Smooth muscle cell (in vitro differentiated cells): ENCODE measurements at regions not wholly inside any gene's neighbourhood (a gene's known extent, or its start where the extent isn't known, plus 50 kb on each side); places are given as distances from the start of the nearest gene placed in this dataset.

Source experiments
- DNase-seq: peaks from one replicate; lab custom pipeline; 2025; ENCODE audit not compliant: unreplicated experiment; lab: John Stamatoyannopoulos, UW
- H2AFZ ChIP-seq: fragments of 200-600 bp; sonication (generic); 2 replicates; pipeline ENCODE4 v1.6.0; 2016; ENCODE audit warnings: antibody characterized with exemption, low read depth, mild to moderate bottlenecking
- H3F3A ChIP-seq: fragments of 200-600 bp; sonication (generic); 2 replicates; pipeline ENCODE4 v1.6.0; 2017; ENCODE audit warnings: antibody characterized with exemption, low read depth
- H3K27ac ChIP-seq: fragments of 200-600 bp; sonication (generic); 2 replicates; pipeline ENCODE4 v1.5.1; 2016; ENCODE audit warnings: low read depth, mild to moderate bottlenecking
- H3K27me3 ChIP-seq: fragments of 200-600 bp; sonication (generic); 2 replicates; pipeline ENCODE4 v1.6.1; 2016; ENCODE audit warnings: low read depth, mild to moderate bottlenecking
- H3K36me3 ChIP-seq: fragments of 200-600 bp; sonication (generic); 2 replicates; pipeline ENCODE4 v1.5.1; 2016; ENCODE audit warnings: low read depth
- H3K4me1 ChIP-seq: fragments of 200-600 bp; sonication (generic); 2 replicates; pipeline ENCODE4 v1.5.1; 2016; ENCODE audit warnings: low read depth
- H3K4me2 ChIP-seq: fragments of 200-600 bp; sonication (generic); 2 replicates; pipeline ENCODE4 v1.6.0; 2016; ENCODE audit warnings: mild to moderate bottlenecking
- H3K4me3 ChIP-seq: fragments of 200-600 bp; sonication (generic); 2 replicates; pipeline ENCODE4 v1.5.1; 2016; ENCODE audit warnings: mild to moderate bottlenecking
- H3K79me2 ChIP-seq: fragments of 200-600 bp; sonication (generic); 2 replicates; pipeline ENCODE4 v1.6.0; 2016; ENCODE audit warnings: low read depth, mild to moderate bottlenecking
- H3K9ac ChIP-seq: fragments of 200-600 bp; sonication (generic); 2 replicates; pipeline ENCODE4 v1.6.0; 2016; ENCODE audit warnings: low read depth
- H3K9me3 ChIP-seq: fragments of 200-600 bp; sonication (generic); replicated peaks from 2 replicates; pipeline ENCODE4 v1.5.1; 2016; ENCODE audit warnings: low read depth
- H4K20me1 ChIP-seq: fragments of 200-600 bp; sonication (generic); 2 replicates; pipeline ENCODE4 v1.6.0; 2016; ENCODE audit warnings: low read depth
- WGBS: methylation state at CpG from one replicate; pipeline ENCODE4 v1.1.7; 2016; ENCODE audit warnings: low lambda C conversion rate; 5-methylcytosine and 5-hydroxymethylcytosine counted together
- TF ChIP-seq, protein P1 (sequence below): fragments of 200-600 bp; sonication (generic); IDR thresholded peaks from 2 replicates; pipeline ENCODE4 v1.5.1; 2017; ENCODE audit warnings: borderline replicate concordance, mild to moderate bottlenecking, antibody characterized with exemption; ENCODE audit not compliant: insufficient read depth, poor library complexity, severe bottlenecking

DNA sequence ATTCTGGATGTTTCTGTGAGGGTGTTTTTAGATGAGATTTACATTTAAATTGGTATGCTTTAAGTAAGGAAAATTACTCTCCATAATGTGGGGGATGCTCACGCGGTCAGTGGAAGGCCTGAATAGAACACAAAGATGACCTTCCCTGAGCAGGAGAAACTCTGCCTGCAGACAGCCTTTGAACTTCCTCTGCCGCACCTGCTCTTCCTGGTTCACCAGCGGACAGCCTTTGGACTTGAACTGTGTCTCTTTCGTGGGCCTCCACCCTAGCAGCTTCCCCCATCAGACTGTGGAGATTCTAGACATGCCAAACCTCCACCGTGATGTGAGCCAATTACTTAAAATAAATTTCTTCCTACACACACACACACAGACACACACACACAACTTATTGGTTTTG lies 210.7 kb downstream of the EFCAB11 start:
- Histone ChIP-seq H4K20me1 (no peaks in the 10 kb centered on the region), H3F3A (no peaks in the 10 kb centered on the region), H3K9ac (no peak overlapping the region), H3K4me2 (no peak overlapping the region), H2AFZ (no peak overlapping the region), H3K27me3 (no peaks in the 10 kb centered on the region), H3K4me1 (no peaks in the 10 kb centered on the region), H3K4me3 (no peak overlapping the region), H3K79me2 (no peaks in the 10 kb centered on the region), H3K9me3 (no peaks in the 10 kb centered on the region), H3K27ac (no peak overlapping the region), H3K36me3 (no peaks in the 10 kb centered on the region)
- WGBS: 94% methylated on average over 6 of the region's 6 CpGs
- TF ChIP-seq, protein P1, sequence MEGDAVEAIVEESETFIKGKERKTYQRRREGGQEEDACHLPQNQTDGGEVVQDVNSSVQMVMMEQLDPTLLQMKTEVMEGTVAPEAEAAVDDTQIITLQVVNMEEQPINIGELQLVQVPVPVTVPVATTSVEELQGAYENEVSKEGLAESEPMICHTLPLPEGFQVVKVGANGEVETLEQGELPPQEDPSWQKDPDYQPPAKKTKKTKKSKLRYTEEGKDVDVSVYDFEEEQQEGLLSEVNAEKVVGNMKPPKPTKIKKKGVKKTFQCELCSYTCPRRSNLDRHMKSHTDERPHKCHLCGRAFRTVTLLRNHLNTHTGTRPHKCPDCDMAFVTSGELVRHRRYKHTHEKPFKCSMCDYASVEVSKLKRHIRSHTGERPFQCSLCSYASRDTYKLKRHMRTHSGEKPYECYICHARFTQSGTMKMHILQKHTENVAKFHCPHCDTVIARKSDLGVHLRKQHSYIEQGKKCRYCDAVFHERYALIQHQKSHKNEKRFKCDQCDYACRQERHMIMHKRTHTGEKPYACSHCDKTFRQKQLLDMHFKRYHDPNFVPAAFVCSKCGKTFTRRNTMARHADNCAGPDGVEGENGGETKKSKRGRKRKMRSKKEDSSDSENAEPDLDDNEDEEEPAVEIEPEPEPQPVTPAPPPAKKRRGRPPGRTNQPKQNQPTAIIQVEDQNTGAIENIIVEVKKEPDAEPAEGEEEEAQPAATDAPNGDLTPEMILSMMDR: no peak
- DNase-seq: no peak

DNA sequence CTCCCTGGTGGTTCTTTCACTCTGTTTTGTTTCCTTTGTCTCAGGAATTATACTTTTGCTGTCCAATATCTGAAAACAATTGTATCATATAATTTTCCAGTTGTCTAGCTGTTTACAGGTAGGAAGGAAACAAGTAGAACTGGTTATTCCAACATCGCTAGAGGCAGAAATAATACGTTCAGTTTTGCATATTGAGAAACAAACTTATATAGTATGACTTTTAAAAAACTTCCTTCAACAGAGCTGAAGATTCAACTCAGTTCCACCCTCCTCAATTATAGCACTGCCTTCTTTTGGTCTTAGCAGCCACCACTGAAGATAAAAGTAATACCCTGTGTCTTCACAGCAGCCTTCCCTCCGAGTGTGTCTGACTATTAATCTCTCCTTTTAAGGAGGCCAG lies 214.3 kb downstream of the EFCAB11 start:
- Histone ChIP-seq H3K9ac (no peak overlapping the region), H3K4me1 (no peaks in the 10 kb centered on the region), H3F3A (no peaks in the 10 kb centered on the region), H3K9me3 (no peaks in the 10 kb centered on the region), H3K27ac (no peak overlapping the region), H2AFZ (peak overlapping the region; percentile 62), H3K36me3 (no peaks in the 10 kb centered on the region), H4K20me1 (no peaks in the 10 kb centered on the region), H3K79me2 (no peaks in the 10 kb centered on the region), H3K4me3 (no peak overlapping the region), H3K27me3 (no peaks in the 10 kb centered on the region), H3K4me2 (peak overlapping the region; percentile 1)
- DNase-seq: no peak
- WGBS: 51% methylated on average over 3 of the region's 3 CpGs
- TF ChIP-seq, protein P1: no peak

DNA sequence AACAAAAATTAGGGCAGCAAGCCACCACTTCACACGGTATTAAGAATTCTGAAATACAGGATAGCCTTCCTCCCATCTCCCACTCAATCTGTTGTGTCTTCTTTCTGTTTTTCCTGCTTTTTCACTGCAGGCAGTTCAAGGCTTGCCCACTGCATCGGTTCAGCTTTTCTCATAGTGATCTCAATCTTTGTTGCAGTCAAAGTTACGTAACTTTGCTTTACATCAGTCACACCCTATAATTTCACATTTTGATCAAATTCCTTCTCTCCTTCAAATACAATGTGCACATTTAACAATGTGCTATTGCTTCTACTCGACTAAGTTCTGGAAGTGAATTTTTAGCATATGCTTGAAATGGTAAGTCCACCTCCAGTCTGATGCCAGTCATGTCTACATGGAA lies 217.6 kb downstream of the EFCAB11 start:
- no peaks in the 10 kb centered on the region for H3K27me3 ChIP-seq
- no peaks in the 10 kb centered on the region for H4K20me1 ChIP-seq
- H2AFZ ChIP-seq: no peak overlapping the region
- H3K9ac ChIP-seq: no peak overlapping the region
- no peaks in the 10 kb centered on the region for H3K4me1 ChIP-seq
- no peaks in the 10 kb centered on the region for H3K79me2 ChIP-seq
- no peak for DNase-seq
- no peaks in the 10 kb centered on the region for H3K36me3 ChIP-seq
- no peaks in the 10 kb centered on the region for H3K9me3 ChIP-seq
- H3K27ac ChIP-seq: no peak overlapping the region
- H3K4me2 ChIP-seq: no peak overlapping the region
- H3F3A ChIP-seq: no peaks in the 10 kb centered on the region
- WGBS: 71% methylated on average over 4 of the region's 4 CpGs
- no peak overlapping the region for H3K4me3 ChIP-seq
- TF ChIP-seq, protein P1: no peak

DNA sequence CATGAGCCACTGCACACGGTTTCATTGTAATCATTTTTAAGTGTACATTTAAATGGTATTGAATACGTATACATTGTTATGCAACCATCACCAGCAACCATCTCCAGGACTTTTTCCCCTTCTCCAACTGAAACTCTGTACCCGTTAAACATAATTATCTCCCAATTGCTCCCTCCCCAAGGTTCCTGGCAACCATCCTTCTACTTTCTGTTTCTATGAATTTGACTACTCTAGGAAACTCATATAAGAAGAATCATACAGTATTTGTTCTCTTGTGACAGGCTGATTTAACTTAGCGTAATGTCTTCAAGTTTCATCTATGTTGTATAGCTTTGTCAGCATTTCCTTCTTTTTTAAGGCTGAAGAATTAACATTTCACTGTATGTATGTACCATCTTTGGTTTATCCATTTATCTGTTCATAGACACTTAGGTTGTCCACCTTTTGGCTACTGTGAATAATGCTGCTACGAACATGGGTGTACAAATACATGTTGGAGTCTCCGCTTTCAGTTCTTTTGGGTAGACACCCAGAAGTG lies 223.1 kb downstream of the EFCAB11 start:
- Histone ChIP-seq H4K20me1 (no peaks in the 10 kb centered on the region), H3K36me3 (no peaks in the 10 kb centered on the region), H3K27me3 (no peaks in the 10 kb centered on the region), H2AFZ (no peak overlapping the region), H3K4me1 (no peaks in the 10 kb centered on the region), H3K4me2 (no peak overlapping the region), H3K27ac (no peak overlapping the region), H3K79me2 (no peaks in the 10 kb centered on the region), H3K9ac (no peak overlapping the region), H3F3A (no peaks in the 10 kb centered on the region), H3K9me3 (no peaks in the 10 kb centered on the region), H3K4me3 (no peak overlapping the region)
- TF ChIP-seq, protein P1: no peak
- 91% methylated on average over 6 of the region's 6 CpGs for WGBS
- no peak for DNase-seq
